Inflammatory macrophage treated with lipopolysaccharide for 1 hour (primary cell): ENCODE measurements at regions not wholly inside any gene's neighbourhood (a gene's known extent, or its start where the extent isn't known, plus 50 kb on each side); places are given as distances from the start of the nearest gene placed in this dataset.
"Not testable (repeated sequence)": the region's sequence is repeated elsewhere in the genome, so short reads cannot be mapped to it uniquely, and the experiment has no call there.

Experiments
- DNase-seq, 2 donors: peaks; one replicate each; pipeline ENCODE4 v3.0.0-alpha.2; 2020 to 2022

GRCh38 chr9:1505489-1505888 is 455.3 kb downstream of the DMRT2 start:
- no peak for DNase-seq

GRCh38 chr9:1510712-1511111 is 460.6 kb downstream of the DMRT2 start:
- no peak for DNase-seq

GRCh38 chr9:1513105-1513504 is 462.9 kb downstream of the DMRT2 start:
- no peak for DNase-seq

- DNase-seq, result no peak
Observed at GRCh38 chr9:1514250-1514649, 464.1 kb downstream of the DMRT2 start.

- no peak for DNase-seq
Observed at GRCh38 chr9:1514776-1515363, 464.7 kb downstream of the DMRT2 start.

GRCh38 chr9:1515557-1515956 is 465.4 kb downstream of the DMRT2 start:
- no peak for DNase-seq

GRCh38 chr9:1521547-1521946 is 471.4 kb downstream of the DMRT2 start:
- no peak for DNase-seq

GRCh38 chr9:1522219-1522767 is 472.1 kb downstream of the DMRT2 start:
- DNase-seq, result no peak

- no peak for DNase-seq
Observed at GRCh38 chr9:1528456-1528855, 478.3 kb downstream of the DMRT2 start.

- DNase-seq, result no peak
Observed at GRCh38 chr9:1530696-1531095, 480.5 kb downstream of the DMRT2 start.

- DNase-seq, result no peak
Observed at GRCh38 chr9:1531424-1531823, 481.3 kb downstream of the DMRT2 start.

- no peak for DNase-seq
Observed at GRCh38 chr9:1532171-1532570, 482.0 kb downstream of the DMRT2 start.

GRCh38 chr9:1535051-1535450 is 480.1 kb upstream of the SMARCA2 start:
- no peak for DNase-seq

GRCh38 chr9:1535599-1535998 is 479.5 kb upstream of the SMARCA2 start:
- no peak for DNase-seq

- DNase-seq, result no peak
Observed at GRCh38 chr9:1536522-1537170, 478.5 kb upstream of the SMARCA2 start.

- DNase-seq, result no peak
Observed at GRCh38 chr9:1538301-1538700, 476.8 kb upstream of the SMARCA2 start.

GRCh38 chr9:1539216-1539615 is 475.9 kb upstream of the SMARCA2 start:
- no peak for DNase-seq

GRCh38 chr9:1550636-1551035 is 464.5 kb upstream of the SMARCA2 start:
- no peak for DNase-seq

GRCh38 chr9:1554081-1555035 is 460.8 kb upstream of the SMARCA2 start:
- no peak for DNase-seq

GRCh38 chr9:1558666-1559065 is 456.5 kb upstream of the SMARCA2 start:
- not testable (repeated sequence) for DNase-seq

- no peak for DNase-seq
Observed at GRCh38 chr9:1575939-1576338, 439.2 kb upstream of the SMARCA2 start.

- DNase-seq, result no peak
Observed at GRCh38 chr9:1580215-1580614, 434.9 kb upstream of the SMARCA2 start.

- DNase-seq, result no peak
Observed at GRCh38 chr9:1581926-1582325, 433.2 kb upstream of the SMARCA2 start.

GRCh38 chr9:1591310-1591709 is 423.8 kb upstream of the SMARCA2 start:
- no peak for DNase-seq
